OCI-LY3 (cell line): ENCODE measurements at regions not wholly inside any gene's neighbourhood (a gene's known extent, or its start where the extent isn't known, plus 50 kb on each side); places are given as distances from the start of the nearest gene placed in this dataset.

Source experiments
- CTCF ChIP-seq: fragments of 200-600, 300-600 bp; sonication (generic); IDR thresholded peaks from 2 replicates; pipeline ENCODE4 v1.5.1; 2014; ENCODE audit warnings: antibody characterized with exemption, low read length, low read depth
- EZH2phosphoT487 ChIP-seq: fragments of 200-600 bp; shearing (Covaris generic); IDR thresholded peaks from 2 replicates; pipeline ENCODE4 v1.6.1; 2018; ENCODE audit warnings: antibody characterized with exemption, mixed run types, low read depth

- TF ChIP-seq EZH2phosphoT487 (no peak), CTCF (no peak)
Observed at GRCh38 chr5:56301069-56301468, 67.9 kb upstream of the ANKRD55 start.
